ENCODE measurements at regions not wholly inside any gene's neighbourhood (a gene's known extent, or its start where the extent isn't known, plus 50 kb on each side); places are given as distances from the start of the nearest gene placed in this dataset.

- no peak for DNase-seq (ENCODE audit: low spot score)
Measured at GRCh38 chr4:135672202-135672601, 1470.6 kb upstream of the PABPC4L start.

GRCh38 chr4:135670548-135670947, 1469.0 kb upstream of the PABPC4L start:
- DNase-seq (ENCODE audit: low spot score), result no peak

All from Ammon's horn (tissue), 1 donor.